ENCODE measurements at regions not wholly inside any gene's neighbourhood (a gene's known extent, or its start where the extent isn't known, plus 50 kb on each side); places are given as distances from the start of the nearest gene placed in this dataset.

GRCh38 chr4:124079174-124079780 is 633.3 kb downstream of the ANKRD50 start:
- no peak for TF ChIP-seq CTCF (IDR thresholded peaks at IDR 0.05)
- no peak for TF ChIP-seq POLR2A (IDR thresholded peaks at IDR 0.05)
